RWPE2 (cell line): ENCODE measurements at regions not wholly inside any gene's neighbourhood (a gene's known extent, or its start where the extent isn't known, plus 50 kb on each side); places are given as distances from the start of the nearest gene placed in this dataset.

Experiments used
- ATAC-seq: fragments of 200-7000 bp; cut with Tn5 transposase; 3 replicates; pipeline ENCODE4 v1.9.1; 2021; ENCODE audit warnings: low read depth
- DNase-seq: peaks from one replicate; pipeline ENCODE4 v3.0.0-alpha.2; 2020; ENCODE audit warnings: low spot score
- H3K27ac ChIP-seq: fragments of 450-650 bp; 2 replicates; pipeline ENCODE4 v1.5.1; 2017; ENCODE audit warnings: mild to moderate bottlenecking; ENCODE audit not compliant: poor library complexity, severe bottlenecking
- H3K27me3 ChIP-seq: fragments of 250-450 bp; sonication (Bioruptor Pico); 2 replicates; pipeline ENCODE4 v1.5.1; 2021; ENCODE audit warnings: mild to moderate bottlenecking, moderate library complexity; ENCODE audit not compliant: insufficient read depth, poor library complexity, severe bottlenecking
- H3K36me3 ChIP-seq: fragments of 250-450 bp; sonication (Bioruptor Pico); 2 replicates; pipeline ENCODE4 v1.5.1; 2020; ENCODE audit warnings: low read depth, mild to moderate bottlenecking, moderate library complexity
- H3K4me1 ChIP-seq: fragments of 250-450 bp; sonication (Bioruptor Pico); 2 replicates; pipeline ENCODE4 v1.5.1; 2021; ENCODE audit warnings: mild to moderate bottlenecking, moderate library complexity; ENCODE audit not compliant: insufficient read depth, poor library complexity, severe bottlenecking
- H3K4me3 ChIP-seq: fragments of 250-450 bp; sonication (Bioruptor Pico); 2 replicates; pipeline ENCODE4 v1.5.1; 2021; ENCODE audit warnings: mild to moderate bottlenecking, moderate library complexity; ENCODE audit not compliant: severe bottlenecking
- H3K9me3 ChIP-seq: fragments of 250-450 bp; sonication (Bioruptor Pico); 2 replicates; pipeline ENCODE4 v1.5.1; 2021; ENCODE audit warnings: mild to moderate bottlenecking, moderate library complexity; ENCODE audit not compliant: severe bottlenecking
- TF ChIP-seq, protein P1 (sequence below): fragments of 450-650 bp; IDR thresholded peaks from one replicate; pipeline ENCODE4 v1.5.1; 2017; ENCODE audit warnings: mild to moderate bottlenecking, moderate library complexity; ENCODE audit not compliant: poor library complexity, severe bottlenecking

DNA sequence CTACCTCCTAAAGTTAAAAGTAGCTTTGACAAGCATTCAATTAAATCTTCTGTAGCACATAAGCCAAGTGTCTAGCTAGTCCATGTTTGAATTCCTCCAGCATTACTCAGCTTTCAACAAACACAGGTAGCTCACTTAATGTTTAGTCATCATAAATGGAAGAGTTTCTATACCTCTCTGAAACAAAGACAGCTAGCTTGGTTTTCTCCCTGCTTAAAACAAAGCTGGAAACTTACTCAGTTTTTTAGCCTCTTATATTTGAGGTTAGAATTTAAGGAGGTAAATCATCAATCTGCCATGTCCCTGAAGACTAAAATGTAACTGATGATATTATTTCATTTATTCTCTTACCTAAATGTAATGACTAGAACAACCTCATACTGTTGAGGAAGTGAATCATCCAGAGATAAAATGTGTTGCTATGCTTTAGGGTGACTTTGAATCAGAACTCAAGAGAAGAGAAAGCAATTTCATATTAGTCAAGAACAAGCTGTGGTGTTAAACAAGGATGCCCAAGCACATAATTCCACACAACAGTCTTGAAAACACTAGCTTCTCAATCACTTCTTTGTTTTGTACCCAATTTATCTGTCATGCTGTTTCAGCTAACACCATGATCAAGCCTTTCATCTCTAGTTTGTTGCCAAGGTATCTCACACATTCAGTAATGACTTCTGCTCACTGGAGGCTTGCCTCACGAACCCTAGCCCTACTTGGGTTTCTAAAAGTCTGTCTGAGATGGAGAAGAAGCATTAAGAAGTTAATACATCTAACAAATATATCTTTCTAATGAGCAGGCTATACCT, 251.9 kb downstream of the EPM2A start:
- TF ChIP-seq, protein P1, sequence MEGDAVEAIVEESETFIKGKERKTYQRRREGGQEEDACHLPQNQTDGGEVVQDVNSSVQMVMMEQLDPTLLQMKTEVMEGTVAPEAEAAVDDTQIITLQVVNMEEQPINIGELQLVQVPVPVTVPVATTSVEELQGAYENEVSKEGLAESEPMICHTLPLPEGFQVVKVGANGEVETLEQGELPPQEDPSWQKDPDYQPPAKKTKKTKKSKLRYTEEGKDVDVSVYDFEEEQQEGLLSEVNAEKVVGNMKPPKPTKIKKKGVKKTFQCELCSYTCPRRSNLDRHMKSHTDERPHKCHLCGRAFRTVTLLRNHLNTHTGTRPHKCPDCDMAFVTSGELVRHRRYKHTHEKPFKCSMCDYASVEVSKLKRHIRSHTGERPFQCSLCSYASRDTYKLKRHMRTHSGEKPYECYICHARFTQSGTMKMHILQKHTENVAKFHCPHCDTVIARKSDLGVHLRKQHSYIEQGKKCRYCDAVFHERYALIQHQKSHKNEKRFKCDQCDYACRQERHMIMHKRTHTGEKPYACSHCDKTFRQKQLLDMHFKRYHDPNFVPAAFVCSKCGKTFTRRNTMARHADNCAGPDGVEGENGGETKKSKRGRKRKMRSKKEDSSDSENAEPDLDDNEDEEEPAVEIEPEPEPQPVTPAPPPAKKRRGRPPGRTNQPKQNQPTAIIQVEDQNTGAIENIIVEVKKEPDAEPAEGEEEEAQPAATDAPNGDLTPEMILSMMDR: no peak
- Histone ChIP-seq H3K9me3 (peaks cover 2% of the 10 kb centered on the region), H3K4me1 (peaks cover 28% of the 10 kb centered on the region), H3K36me3 (no peaks in the 10 kb centered on the region), H3K27ac (peak overlapping the region; percentile 99), H3K4me3 (no peak overlapping the region), H3K27me3 (no peaks in the 10 kb centered on the region)
- DNase-seq (no peak), ATAC-seq (peak; percentile 99)

GRCh38 chr6:145485288-145485687, 250.0 kb downstream of the EPM2A start:
- no peaks in the 10 kb centered on the region for H3K9me3 ChIP-seq
- TF ChIP-seq, protein P1: no peak
- H3K27me3 ChIP-seq: no peaks in the 10 kb centered on the region
- no peak for ATAC-seq
- H3K4me1 ChIP-seq: peaks cover 28% of the 10 kb centered on the region
- no peak for DNase-seq
- no peak overlapping the region for H3K4me3 ChIP-seq
- H3K27ac ChIP-seq: no peak overlapping the region
- no peaks in the 10 kb centered on the region for H3K36me3 ChIP-seq

DNA sequence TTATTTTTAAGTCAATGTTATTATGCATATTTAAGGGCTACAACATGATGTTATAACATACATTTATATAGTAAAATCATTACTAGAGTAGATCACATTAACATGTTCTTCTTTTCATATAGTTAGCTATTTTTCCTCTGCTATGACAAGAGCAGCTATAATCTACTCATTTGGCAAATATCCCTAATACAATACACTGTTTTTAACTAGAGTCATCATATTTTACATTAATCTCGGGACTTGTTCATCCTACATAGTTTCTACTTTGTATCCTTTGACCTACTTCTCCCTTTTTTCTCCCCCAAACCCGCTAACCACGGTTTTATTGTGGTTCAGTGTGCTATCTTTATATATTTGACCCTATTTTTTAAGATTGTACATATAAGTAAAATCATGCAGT, 249.0 kb downstream of the EPM2A start:
- no peak overlapping the region for H3K27ac ChIP-seq
- H3K4me1 ChIP-seq: peaks cover 28% of the 10 kb centered on the region
- no peak for ATAC-seq
- DNase-seq: no peak
- TF ChIP-seq, protein P1: no peak
- no peaks in the 10 kb centered on the region for H3K27me3 ChIP-seq
- no peaks in the 10 kb centered on the region for H3K9me3 ChIP-seq
- H3K4me3 ChIP-seq: no peak overlapping the region
- H3K36me3 ChIP-seq: no peaks in the 10 kb centered on the region

DNA sequence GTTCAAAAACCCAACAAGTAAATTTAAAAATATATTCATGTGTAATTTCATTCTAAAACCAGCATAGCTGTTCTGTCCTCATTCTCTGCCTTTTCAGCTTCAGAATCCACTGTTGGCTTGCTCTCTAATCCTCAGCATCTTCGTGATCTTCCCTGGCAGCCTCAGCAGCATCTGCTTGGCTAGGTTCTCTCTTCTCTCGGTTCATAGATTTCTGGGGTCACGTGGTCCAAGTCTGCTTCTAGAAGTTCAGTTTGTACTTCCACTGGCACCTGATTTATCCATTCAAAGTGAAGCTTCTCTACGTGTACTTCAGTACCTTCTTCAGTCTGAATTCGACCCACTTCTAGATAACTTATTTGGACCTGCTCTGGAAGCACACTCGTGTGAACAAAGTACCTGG, 245.7 kb downstream of the EPM2A start:
- H3K9me3 ChIP-seq: no peaks in the 10 kb centered on the region
- DNase-seq: no peak
- H3K36me3 ChIP-seq: no peaks in the 10 kb centered on the region
- H3K4me1 ChIP-seq: peaks cover 1% of the 10 kb centered on the region
- TF ChIP-seq, protein P1: no peak
- no peak overlapping the region for H3K27ac ChIP-seq
- no peaks in the 10 kb centered on the region for H3K27me3 ChIP-seq
- ATAC-seq: no peak
- H3K4me3 ChIP-seq: no peak overlapping the region

DNA sequence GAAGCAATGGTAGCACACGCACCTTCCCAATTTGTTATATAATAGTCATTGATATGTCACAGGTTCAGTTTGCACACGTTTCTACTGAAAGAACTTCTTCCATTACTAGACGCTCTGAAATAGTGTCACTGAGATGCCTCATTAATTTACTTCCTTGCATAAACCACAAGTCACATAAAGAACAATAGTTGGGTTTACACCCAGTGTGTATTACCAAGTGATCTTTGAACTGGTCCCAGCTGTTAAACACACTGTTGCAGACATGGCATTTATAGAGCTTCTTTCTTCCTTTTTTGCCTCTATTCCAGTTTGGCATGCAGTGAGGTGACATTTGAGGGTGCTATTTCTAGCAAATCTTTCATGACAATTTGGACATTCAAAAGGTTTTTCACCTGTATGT, 245.3 kb downstream of the EPM2A start:
- Histone ChIP-seq H3K27ac (no peak overlapping the region), H3K9me3 (no peaks in the 10 kb centered on the region), H3K36me3 (no peaks in the 10 kb centered on the region), H3K4me3 (no peak overlapping the region), H3K4me1 (no peaks in the 10 kb centered on the region), H3K27me3 (no peaks in the 10 kb centered on the region)
- DNase-seq: no peak
- TF ChIP-seq, protein P1: no peak
- ATAC-seq: no peak
